ENCODE measurements at regions not wholly inside any gene's neighbourhood (a gene's known extent, or its start where the extent isn't known, plus 50 kb on each side); places are given as distances from the start of the nearest gene placed in this dataset.
"Not testable (repeated sequence)": the region's sequence is repeated elsewhere in the genome, so short reads cannot be mapped to it uniquely, and the experiment has no call there.

DNA sequence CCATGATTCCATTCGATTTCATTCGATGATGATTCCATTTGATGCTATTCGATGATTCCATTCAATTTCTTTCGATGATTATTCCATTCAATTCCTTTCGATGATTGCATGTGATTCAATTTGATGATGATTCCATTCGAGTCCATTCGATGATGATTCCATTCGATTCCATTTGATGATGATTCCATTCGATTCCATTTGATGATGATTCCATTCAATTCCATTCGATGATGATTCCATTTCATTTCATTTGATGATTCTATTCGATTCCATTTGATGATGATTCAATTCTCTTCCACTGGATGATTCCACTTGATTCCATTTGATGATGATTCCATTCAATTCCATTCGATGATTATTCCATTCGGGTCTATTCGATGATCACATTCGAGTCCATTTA, 1094.1 kb downstream of the RPIA start:
- TF ChIP-seq EZH2phosphoT487 (IDR thresholded peaks at IDR 0.05; ENCODE audit: borderline replicate concordance), result not testable (repeated sequence)
- TF ChIP-seq, protein P1, sequence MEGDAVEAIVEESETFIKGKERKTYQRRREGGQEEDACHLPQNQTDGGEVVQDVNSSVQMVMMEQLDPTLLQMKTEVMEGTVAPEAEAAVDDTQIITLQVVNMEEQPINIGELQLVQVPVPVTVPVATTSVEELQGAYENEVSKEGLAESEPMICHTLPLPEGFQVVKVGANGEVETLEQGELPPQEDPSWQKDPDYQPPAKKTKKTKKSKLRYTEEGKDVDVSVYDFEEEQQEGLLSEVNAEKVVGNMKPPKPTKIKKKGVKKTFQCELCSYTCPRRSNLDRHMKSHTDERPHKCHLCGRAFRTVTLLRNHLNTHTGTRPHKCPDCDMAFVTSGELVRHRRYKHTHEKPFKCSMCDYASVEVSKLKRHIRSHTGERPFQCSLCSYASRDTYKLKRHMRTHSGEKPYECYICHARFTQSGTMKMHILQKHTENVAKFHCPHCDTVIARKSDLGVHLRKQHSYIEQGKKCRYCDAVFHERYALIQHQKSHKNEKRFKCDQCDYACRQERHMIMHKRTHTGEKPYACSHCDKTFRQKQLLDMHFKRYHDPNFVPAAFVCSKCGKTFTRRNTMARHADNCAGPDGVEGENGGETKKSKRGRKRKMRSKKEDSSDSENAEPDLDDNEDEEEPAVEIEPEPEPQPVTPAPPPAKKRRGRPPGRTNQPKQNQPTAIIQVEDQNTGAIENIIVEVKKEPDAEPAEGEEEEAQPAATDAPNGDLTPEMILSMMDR (conservative IDR thresholded peaks at IDR 0.05; ENCODE audit: low read length), result not testable (repeated sequence)
